Activated T-cell treated with anti-CD3 and anti-CD28 coated beads, Interleukin-2, amount 50 U/mL, for 1 hour (primary cell): ENCODE measurements at regions not wholly inside any gene's neighbourhood (a gene's known extent, or its start where the extent isn't known, plus 50 kb on each side); places are given as distances from the start of the nearest gene placed in this dataset.
"Not testable (repeated sequence)": the region's sequence is repeated elsewhere in the genome, so short reads cannot be mapped to it uniquely, and the experiment has no call there.

Experiments
- DNase-seq: peaks from one replicate; pipeline ENCODE4 v3.0.0-alpha.2; 2020

DNA sequence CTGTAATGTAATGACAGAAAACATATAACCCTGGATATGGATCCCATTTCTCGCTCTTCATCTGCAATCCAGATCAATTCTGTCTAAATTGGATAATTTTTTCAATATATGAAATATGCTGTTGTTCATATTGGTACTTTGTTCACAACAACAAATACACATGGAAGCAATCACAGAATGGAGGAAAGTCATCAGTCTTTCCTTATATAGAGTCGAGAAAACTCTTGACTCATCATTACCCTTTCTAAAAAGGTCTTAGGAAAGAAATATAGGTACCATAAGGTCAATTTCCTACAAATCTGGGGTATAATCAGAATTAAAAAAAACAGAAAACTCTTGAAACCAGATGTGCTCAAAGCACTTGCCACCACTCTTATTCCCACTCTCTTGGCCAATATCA, 677.6 kb upstream of the ID4 start:
- no peak for DNase-seq

DNA sequence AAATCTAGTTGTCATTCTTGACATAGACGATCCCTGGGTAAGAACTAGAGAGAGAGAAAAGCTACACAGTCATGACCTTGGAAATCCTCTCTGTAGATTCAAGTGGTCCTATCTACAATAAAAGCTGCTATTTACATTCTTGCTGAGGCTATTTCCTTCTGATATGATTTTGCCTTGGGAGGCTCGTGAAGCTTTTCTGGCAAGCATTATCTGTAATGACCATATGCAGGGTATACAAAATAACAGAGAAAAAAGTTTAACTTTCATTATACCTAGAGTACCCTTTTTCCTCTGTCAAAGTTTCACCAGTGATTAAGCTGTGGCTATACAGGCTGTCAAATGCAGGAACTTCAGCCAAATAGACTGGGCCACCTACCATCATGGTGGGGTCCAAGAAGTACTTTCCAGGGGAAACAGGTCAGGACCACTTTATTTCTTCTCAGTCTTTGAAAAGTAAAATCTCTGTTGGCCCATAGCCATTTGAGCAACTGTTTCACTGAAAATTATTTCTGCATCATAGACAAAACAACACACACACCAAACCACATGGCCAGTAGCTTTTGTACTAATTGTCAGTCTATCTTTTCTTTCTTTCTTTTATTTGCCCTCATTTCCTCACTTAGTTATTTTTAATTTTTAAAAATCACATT, 677.0 kb upstream of the ID4 start:
- DNase-seq, result no peak

DNA sequence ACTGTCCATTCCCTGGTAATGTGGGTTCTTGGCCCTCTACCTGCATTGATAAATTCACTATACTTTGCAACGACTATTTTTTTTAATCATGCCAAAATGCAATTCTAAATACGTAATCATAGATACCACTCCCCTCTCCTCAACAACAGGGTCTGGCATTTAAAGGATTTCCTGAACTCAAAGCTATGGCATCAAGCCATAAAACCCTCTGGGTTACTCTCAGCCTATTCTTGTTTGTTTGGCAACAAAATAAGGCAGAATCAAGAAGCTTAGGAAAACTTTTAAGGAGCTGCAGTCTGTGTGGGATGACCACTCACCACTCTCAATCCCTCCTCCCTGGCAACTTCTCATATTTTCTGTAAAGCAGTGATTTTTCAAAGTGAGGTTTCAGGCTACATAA, 669.9 kb upstream of the ID4 start:
- DNase-seq, result no peak

DNA sequence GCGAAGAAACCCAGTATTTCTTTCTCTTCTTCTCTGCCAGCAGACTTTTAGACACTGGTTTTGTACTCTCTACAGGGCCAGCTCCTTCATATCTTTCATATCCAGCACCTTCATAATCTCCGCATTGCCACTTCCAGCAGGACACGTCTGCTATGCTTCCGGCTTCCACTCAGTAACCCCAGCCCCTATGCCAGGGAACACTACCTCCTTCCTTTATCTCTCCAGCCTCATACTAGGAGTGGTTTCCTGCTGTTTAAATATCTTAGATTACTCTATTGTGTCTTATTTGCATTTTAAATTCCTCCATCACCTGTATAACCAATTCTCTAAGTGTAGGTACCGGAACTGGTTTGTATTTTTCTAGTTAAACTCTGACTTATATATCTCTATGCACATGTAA, 667.8 kb upstream of the ID4 start:
- DNase-seq, result no peak

DNA sequence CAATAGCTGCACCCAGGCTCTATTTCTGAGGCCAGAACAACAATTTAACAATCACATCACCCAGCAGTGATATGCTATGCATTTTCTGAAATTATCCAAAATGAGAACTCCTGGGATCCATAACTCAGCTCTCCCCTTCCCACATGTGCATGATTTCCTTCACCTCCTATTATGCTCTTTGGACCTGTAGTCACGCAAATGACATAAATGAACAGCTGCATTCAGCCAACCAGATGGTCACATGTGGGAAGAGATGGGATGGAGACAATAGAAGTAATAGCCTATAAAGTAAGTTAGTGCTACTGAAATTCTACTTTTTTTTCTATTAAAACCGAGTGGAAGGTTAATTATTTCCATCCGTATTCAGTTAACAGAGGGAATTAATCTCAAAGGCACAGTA, 662.1 kb upstream of the ID4 start:
- no peak for DNase-seq

DNA sequence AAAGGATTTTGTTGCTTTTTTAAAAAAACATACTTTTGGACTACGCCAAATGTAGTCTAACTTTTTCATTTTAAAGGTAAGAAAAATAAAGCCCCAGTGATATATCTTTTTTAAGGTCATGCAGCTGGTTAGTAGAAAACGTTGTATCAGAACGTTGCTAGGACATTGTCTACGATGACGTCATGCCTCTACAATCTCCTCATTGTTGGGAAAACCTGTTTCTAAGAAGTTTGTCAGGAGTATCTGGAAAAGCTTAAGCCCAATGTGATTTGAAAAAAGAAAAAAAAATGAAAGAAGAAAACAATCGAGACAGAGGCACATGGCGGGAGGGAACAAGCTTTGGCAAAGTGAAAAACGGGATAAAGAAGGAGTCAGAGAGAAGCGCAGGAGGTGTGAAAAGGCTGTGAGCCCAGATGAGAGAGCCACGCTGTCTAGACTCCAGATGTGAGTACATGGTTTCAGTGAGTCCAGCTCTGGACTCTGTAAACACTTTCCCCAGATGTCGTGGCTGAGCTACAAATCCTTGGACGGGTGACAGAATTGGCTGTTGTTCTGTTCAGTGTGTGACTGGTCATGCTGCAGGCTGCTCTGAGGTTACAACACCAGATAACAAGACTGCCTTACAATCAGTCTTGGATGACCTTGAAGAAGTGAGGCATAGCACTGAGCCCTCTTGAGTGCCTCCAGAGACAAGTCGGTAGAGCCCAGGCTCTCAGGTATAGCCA, 656.7 kb upstream of the ID4 start:
- DNase-seq, result no peak

DNA sequence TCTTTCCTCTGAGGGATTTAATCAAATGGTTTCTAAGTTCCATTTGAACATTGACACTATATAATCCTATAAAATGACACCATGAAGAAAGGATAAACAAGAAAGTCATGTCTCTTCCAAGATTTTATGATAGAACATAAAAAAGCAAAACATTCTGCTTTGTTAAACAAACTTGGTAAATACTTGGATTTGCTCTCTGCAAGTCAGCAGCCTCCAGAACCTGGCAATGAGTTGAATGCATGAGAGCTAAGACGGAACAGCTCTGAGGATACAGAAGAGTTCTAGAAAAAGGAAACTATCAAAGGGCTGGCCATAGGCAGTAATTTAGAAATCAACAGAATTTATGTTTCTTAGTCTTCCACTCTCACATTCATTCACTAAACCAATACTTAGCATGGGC, 656.0 kb upstream of the ID4 start:
- no peak for DNase-seq

DNA sequence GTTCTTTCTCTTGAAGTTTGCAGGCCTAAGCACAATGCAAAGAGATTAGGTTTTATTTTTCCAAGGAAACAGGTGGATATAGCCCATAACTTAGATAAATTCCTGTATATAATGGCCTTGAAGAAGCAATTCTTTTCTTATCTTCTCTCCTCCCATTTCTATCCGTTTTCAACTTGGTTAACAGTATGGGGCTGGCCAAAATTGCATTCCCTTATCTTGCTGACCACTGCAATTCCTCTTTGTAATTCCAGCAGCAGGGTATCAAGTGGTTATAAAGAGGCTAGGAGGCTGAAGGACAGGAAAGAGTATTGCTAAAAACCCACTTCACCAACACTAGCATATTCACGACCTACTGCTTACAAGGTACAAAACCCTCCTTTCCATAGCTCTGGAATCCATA, 643.5 kb upstream of the ID4 start:
- no peak for DNase-seq

DNA sequence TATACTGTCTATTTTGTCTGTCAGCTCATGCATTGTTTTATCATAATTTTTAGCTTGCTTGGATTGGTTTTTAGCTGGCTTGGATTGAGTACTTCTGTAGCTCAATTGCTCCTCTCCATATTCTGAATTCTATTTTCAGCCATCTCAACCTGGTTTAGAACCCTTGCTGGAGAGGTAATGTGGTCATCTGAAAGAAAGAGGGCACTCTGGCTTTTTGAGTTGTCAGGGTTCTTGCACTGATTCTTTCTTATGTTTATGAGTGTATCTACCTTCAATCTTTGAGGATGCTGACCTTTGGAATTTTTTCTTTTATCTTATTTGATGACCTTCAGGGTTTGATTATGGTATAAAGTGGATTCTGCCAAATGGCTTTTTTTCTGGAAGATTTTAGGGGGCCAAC, 632.7 kb upstream of the ID4 start:
- no peak for DNase-seq

DNA sequence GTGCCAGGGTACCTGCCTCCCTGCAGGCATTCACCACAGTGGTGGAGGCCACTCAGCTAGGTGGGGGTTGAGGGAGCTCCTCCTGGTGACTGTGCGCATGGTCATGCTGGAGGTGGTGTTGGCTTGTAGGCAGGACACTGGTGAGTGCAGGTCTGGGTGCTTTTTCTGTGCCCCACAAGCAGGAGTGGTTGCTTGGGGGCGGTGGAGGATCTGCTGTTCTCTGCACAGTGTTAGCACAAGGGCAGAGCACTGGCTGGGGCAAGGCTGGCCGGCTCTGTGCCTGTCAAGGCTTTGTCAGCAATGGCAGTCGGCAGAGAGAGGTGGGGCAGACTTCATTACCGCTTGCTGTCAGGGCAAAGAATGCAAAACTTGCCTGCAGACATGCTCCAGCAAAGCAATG, 632.1 kb upstream of the ID4 start:
- DNase-seq, result no peak

DNA sequence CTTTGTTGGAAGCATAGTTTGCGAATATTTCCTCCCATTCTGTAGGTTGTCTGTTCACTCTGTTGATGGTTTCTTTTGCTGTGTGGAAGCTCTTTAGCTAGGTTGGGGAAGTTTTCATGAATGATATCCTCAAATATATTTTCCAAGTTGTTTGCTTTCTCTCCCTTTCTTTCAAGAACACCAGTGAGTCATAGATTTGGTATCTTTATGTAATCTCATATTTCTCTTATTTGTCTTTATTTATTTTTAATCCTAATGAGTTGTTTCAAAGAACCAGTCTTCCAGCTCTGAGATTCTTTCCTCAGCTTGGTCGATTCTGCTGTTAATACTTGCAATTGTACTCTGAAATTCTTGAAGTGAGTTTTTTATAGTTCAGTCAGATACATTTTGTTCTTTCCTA, 628.0 kb upstream of the ID4 start:
- DNase-seq, result no peak

DNA sequence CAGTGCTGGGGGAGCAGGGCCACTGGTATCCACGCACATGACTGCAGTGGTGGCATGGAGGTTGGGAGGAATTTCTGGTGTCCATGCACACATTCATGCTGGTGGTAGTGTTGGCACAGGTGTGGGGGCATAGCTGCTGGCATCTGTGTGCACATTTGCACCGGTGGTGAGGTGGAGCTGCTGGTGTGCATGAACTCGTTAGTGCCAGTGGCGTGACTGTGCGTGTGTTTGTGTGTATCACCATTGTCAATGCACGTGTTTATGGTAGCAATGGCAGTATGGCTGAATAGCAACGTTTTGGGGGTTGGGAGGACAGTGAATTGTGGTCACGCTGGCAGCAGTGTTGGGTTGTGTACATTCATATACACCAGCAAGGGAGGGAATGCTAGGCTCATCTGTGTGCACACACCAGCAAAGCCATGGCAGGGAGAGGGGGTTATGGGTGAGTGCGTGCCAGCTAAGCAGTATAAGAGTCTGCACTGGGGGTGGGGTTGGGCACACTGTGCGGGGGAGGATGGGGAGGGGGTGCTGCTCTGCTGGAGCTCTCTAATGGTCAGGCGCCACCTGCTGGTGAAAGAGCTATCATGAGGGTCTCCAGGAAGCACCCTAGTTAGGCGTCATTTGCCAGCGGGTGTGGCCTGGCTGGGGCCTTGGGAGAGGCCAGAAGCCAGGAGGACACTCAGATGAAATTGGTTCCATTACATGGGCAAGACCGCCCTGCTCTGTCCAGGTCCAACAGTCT, 626.1 kb upstream of the ID4 start:
- DNase-seq, result no peak

DNA sequence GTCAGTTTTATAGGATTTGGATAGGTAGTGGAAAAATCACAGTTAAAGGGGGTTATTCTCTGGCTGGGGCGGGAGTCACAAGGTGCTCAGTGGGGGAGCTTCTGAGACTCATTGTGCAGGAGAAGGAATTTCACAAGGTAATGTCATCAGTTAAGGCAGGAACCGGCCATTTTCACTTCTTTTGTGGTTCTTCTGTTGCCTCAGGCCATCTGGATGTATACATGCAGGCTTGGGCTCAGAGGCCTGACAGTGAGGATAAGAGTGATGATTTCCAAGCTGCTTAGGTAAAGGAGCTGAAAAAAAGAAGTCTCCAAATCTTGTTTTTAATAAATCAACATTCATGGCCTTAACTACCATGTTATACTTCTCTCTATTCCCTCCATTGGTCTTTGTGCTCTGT, 622.9 kb upstream of the ID4 start:
- no peak for DNase-seq

DNA sequence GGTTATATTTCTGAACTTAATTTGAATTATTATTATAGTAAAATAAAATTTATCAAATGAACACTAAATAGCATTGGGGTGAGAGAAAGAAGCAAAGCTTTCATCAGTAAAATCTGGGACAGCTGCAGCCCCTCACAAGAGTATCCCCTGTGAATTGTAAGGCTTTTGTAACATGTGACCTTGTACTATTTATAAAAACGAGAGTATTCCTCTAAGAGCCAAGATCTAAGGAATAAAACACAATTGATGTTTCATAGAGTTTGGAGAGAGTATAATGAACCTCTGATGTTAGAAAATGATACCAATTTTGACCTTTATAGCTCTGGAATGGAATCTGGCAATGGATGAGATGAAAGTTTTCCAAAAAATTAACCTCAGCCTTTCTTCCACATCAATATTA, 617.2 kb upstream of the ID4 start:
- DNase-seq, result no peak

DNA sequence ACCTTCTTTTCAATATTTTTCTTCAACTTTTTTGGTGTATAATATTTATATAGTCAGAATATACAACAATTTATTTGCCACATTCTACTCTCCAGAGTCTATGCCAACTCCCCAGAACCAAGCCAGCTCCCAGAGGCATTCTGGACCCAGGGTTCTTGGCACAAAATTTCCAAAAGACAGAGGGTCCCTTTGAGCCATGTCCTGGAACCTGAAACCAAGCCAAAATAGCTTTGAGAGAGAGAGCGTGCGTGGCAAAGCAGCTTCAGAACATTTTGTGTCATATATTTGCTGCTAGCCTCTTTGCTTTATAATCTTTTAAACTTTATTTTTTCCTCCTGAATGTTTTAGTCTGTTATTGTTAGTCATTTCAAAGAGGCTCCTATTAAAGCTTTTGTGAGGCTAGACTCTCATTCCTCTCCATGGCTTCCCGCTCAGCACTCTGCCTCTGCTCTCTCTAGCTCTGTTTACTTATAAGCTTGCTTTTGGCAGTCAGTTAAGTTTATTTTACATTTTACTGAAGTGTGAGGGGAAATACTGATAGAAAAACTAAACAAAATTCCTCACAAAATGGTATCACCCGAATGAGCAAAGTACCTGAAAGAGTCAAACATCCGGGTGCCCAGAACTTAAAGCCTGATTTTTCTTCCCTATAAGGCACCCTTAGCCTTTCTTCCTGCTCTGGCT, 605.1 kb upstream of the ID4 start:
- no peak for DNase-seq

DNA sequence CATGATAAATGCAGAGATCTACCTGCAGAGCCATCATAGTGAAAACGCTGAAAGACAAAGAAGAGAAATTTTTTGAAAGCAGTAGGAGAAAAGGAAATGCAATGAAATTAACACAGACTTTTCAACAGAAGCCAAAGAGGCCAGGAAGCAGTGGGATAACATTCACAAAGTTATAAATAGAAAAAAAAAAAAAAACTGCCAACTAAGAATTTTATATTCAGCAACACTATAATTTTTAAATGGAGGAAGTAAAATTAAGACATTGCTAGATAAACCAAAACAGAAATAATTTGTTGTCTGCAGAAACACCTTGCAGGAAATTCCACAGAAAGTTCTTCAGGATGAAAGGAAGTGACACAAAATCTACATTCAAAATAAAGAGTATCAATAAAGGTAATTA, 591.5 kb upstream of the ID4 start:
- DNase-seq, result no peak

DNA sequence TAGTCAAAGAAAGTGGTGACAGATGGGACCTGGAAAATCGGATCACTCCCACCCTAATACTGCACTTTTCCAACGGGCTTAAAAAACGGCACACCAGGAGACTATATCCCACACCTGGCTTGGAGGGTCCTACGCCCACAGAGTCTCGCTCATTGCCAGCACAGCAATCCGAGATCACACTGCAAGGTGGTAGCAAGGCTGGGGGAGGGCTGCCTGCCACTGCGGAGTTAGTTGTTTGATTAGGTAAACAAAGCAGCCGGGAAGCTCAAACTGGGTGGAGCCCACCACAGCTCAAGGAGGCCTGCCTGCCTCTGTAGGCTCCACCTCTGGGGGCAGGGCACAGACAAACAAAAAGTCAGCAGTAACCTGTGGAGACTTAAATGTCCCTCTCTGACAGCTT, 590.0 kb upstream of the ID4 start:
- not testable (repeated sequence) for DNase-seq

DNA sequence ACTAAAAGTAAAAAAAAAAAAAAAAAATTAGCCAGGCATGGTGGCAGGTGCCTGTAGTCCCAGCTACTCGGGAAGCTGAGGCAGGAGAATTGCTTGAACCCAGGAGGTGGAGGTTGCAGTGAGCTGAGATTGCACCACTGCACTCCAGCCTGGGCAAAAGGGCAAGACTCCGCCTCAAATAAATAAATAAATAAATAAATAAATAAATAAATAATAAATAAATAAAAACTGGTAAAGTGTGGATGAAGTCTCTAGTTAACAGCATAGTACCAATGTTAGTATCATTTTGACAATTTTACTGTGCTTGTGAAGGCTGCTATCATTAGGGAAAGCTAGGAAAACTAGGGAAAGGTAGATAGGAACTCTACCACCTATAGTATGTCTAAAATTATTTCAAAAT, 581.0 kb upstream of the ID4 start:
- DNase-seq, result not testable (repeated sequence)

DNA sequence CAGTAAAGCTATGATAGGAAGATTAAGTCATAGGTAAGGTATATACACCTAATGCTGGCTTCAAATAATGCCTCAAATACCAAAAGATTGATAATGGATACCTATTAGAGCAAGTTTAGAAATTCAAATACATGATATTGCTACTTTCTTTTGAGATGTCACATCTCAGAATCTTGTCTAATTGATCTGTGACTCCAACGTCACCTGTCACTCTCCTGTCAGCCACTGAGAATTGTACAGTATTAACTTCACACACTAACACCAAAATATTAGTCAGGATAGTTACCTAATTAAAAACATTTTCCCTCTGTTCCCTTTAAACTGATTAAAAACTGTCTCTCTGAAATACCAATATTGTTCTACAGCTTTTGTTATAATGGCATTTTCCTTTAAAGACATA, 575.5 kb upstream of the ID4 start:
- no peak for DNase-seq

DNA sequence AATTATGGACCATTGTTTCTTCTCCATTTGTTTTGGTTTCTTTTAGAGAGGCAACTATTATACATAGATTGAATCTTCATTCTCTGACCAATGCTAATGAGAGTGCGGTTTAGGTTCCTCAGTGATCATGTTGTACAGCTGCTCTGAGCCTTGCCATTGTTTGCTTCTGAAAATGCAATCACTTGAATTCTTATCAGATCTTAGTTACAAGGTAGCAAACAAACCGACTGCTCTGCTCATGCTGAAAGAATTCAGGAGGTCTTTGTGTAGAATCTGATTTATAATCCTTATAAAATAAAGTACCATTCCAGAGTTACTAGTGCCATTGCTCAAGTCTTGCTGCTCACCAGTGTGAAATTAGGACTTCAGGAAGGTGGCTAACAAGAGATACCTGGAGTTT, 569.1 kb upstream of the ID4 start:
- DNase-seq, result no peak

DNA sequence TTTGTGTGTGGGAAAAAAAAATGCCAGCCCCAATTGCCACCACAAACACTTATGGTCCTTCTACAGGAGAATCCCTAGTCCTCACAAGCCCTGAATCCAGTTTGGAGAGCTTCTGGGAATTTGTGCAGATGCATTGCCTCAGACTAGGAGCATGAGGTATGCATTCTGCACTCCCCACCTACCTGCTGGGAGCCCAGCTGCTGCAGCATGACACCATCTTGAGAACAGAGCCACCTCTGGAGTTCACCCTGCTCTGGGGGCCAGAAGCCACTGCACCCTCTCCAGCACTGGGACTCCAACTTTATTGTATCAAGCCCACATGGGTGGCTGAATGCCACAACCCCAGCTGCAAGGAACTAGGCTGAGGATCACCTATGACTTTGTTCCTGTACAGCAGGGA, 568.5 kb upstream of the ID4 start:
- DNase-seq, result no peak

DNA sequence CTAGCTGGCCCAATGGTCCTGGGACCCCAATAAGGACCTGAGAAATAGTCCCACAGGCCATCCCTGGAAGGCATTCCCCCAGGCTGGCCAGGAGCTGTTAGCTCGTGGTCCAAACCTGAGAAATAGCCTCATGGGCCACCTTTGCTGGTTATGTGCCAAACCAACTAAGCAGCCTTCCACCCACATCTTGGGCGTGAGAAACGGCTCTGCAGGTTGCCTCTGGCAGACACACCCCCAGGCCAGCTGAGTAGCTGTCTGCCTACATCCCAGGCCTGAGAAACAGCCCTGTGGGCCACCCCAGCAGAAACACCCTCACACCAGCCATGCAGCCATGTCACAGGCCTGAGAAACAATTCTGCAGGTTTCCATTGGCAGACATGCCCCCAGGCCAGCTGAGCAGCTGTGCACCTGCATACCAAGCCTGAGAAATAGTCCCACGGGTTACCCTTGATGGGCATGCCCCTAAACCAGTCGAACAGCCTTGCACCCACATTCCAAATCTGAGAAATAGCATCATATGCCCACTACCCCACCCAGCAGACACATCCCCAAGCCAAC, 567.8 kb upstream of the ID4 start:
- DNase-seq, result no peak

DNA sequence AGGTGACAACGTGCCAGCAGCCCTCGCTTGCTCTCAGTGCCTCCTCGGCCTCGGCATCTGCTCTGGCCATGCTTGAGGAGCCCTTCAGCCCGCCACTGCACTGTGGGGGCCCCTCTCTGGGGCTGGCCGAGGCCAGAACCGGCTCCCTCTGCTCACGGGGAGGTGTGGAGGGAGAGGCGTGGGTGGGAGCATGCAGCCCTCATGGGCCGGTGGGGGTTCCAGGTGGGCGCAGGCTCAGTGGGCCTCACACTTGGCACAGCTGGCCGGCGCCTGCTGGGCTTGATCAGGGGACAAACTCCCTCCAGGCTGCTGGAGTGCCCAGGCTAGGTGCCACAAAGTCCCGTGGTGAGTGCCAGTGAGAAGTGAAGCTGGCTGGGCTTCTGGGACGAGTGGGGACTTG, 566.6 kb upstream of the ID4 start:
- no peak for DNase-seq

DNA sequence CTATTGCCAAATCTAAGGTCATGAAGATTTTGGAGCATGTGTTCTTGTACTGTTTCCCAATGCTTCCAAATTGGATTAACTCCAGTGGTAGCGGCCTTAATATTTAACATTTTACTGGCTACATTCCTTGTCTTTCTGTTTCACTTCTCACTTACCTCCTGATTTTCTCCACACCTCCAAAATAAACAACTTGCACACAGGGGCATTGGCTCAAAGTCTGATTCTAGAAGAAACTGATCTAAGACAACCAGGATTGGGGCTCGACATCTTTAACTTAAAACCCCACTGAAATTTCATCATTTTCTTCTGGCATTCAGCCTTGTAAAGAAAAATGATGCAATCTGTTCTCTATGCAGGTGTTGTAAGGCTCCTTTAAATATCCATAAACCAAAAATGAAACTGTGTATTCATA, 557.9 kb upstream of the ID4 start:
- no peak for DNase-seq
